ENCODE measurements at regions not wholly inside any gene's neighbourhood (a gene's known extent, or its start where the extent isn't known, plus 50 kb on each side); places are given as distances from the start of the nearest gene placed in this dataset.
"Not testable (repeated sequence)": the region's sequence is repeated elsewhere in the genome, so short reads cannot be mapped to it uniquely, and the experiment has no call there.

GRCh38 chr10:71010730-71011129 is 122.4 kb upstream of the PCBD1 start:
- TF ChIP-seq ZFX (IDR thresholded peaks at IDR 0.05; ENCODE audit: borderline replicate concordance) = no peak
- TF ChIP-seq, protein P1, sequence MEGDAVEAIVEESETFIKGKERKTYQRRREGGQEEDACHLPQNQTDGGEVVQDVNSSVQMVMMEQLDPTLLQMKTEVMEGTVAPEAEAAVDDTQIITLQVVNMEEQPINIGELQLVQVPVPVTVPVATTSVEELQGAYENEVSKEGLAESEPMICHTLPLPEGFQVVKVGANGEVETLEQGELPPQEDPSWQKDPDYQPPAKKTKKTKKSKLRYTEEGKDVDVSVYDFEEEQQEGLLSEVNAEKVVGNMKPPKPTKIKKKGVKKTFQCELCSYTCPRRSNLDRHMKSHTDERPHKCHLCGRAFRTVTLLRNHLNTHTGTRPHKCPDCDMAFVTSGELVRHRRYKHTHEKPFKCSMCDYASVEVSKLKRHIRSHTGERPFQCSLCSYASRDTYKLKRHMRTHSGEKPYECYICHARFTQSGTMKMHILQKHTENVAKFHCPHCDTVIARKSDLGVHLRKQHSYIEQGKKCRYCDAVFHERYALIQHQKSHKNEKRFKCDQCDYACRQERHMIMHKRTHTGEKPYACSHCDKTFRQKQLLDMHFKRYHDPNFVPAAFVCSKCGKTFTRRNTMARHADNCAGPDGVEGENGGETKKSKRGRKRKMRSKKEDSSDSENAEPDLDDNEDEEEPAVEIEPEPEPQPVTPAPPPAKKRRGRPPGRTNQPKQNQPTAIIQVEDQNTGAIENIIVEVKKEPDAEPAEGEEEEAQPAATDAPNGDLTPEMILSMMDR (IDR thresholded peaks at IDR 0.05) = no peak
- no peak overlapping the region for H3K27ac ChIP-seq

DNA sequence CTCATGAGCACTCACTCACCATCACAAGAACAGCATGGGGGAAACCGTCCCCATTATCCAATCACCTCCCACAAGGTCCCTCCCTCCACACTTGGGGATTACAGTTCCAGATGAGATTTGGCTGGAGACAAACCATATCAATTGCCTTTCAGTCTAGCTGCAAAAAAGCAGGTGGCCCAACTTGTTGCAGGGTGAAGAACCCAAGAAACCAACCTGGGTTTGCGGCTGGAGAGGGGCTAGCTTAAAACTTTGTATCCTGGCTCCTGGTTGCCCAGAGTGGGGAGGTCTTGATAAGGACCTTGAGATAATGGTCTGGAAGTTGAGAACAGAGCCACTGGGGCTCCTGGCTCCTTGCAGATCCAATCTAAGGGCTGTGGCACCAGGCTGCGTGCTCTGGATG is 122.8 kb upstream of the PCBD1 start:
- TF ChIP-seq, protein P1 (IDR thresholded peaks at IDR 0.05) = no peak
- TF ChIP-seq ZFX (IDR thresholded peaks at IDR 0.05; ENCODE audit: borderline replicate concordance) = no peak
- H3K27ac ChIP-seq = no peak overlapping the region

- H3K27ac ChIP-seq = no peak overlapping the region
- TF ChIP-seq ZFX (IDR thresholded peaks at IDR 0.05; ENCODE audit: borderline replicate concordance) = no peak
- TF ChIP-seq, protein P1 (IDR thresholded peaks at IDR 0.05) = no peak
These were observed 125.8 kb upstream of the PCBD1 start for GRCh38 chr10:71014021-71014805.

- TF ChIP-seq ZFX (IDR thresholded peaks at IDR 0.05; ENCODE audit: borderline replicate concordance) = no peak
- TF ChIP-seq, protein P1 (IDR thresholded peaks at IDR 0.05) = no peak
- H3K27ac ChIP-seq = no peak overlapping the region
These were observed 127.3 kb upstream of the PCBD1 start for GRCh38 chr10:71015674-71016073.

DNA sequence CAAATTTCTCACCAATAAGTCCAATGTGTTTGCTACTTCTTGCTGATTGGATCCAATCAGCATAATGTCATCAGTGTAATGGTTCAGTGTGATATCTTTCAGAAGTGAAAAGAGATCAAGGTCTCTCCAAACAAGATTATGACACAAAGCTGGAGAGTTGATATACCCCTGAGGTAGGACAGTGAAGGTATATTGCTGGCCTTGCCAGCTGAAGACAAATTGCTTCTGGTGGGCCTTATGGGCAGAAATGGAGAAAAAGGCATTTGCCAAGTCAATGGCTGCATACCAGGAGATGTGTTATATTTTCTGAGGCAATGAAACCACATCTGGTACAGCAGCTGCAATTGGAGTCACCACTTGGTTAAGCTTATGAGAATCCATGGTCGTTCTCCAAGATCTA is 131.7 kb upstream of the PCBD1 start:
- H3K27ac ChIP-seq = not testable (repeated sequence)

GRCh38 chr10:71021402-71021801 is 133.0 kb upstream of the PCBD1 start:
- TF ChIP-seq ZFX (IDR thresholded peaks at IDR 0.05; ENCODE audit: borderline replicate concordance) = no peak
- H3K27ac ChIP-seq = no peak overlapping the region

GRCh38 chr10:71023704-71024283 is 135.4 kb upstream of the PCBD1 start:
- no peak for TF ChIP-seq ZFX (IDR thresholded peaks at IDR 0.05; ENCODE audit: borderline replicate concordance)
- TF ChIP-seq, protein P1 (IDR thresholded peaks at IDR 0.05) = no peak
- no peak overlapping the region for H3K27ac ChIP-seq

- no peak for TF ChIP-seq ZFX (IDR thresholded peaks at IDR 0.05; ENCODE audit: borderline replicate concordance)
- TF ChIP-seq, protein P1 (IDR thresholded peaks at IDR 0.05) = no peak
- H3K27ac ChIP-seq = no peak overlapping the region
These were observed 136.1 kb upstream of the PCBD1 start for GRCh38 chr10:71024490-71024889.
